Activated CD4-positive, alpha-beta T cell treated with anti-CD3 and anti-CD28 coated beads, Interleukin-2, Interleukin-6, amounts not matched to agents 100 ng/mL and 50 ng/mL, durations not matched to agents 16 hours and 8 hours (primary cell): ENCODE measurements at regions not wholly inside any gene's neighbourhood (a gene's known extent, or its start where the extent isn't known, plus 50 kb on each side); places are given as distances from the start of the nearest gene placed in this dataset.

Experiments used
- DNase-seq: peaks from one replicate; pipeline ENCODE4 v3.0.0-alpha.2; 2020

DNA sequence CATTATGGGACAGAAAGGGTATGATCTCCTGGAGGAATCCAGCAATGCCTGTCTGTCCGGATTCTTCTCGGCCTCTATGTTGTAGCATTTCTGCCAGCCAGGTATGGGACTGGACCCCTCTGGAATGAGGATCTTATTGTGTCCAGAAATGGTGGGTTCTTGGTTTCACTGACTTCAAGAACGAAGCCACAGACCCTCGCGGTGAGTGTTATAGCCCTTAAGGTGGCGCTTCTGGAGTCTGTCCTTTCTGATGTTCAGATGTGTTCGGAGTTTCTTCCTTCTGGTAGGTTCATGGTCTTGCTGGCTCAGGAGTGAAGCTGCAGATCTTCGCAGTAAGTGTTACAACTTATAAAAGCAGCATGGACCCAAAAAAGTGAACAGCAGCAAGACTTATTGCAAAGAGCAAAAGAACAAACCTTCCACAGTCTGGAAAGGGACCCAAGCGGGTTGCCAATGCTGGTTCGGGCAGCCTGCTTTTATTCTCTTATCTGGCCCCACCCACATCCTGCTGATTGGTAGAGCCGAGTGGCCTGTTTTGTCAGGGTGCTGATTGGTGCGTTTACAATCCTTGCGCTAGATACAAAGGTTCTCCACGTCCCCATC lies 62.3 kb upstream of the IER3 start:
- no peak for DNase-seq

DNA sequence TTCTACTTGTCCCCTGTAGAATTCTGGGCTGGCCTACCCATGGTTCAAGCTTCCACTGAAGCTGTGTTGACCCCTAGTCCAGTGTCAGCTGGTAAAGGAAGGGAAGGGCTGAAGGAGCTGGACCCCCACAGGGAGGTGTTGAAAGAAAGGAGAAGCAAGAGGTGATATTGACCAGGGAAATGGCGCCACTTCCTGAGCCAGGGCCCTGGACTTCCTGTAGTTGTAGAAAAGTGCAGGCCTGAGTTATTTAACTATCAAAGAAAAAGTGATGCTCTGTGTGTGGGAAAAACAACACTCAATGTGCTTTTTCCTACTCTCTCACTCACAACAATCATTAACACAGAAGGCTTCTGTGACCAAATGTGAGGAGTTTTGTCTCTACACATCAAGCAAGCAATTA lies 60.0 kb upstream of the IER3 start:
- no peak for DNase-seq

GRCh38 chr6:30802731-30803130 lies 58.4 kb upstream of the IER3 start:
- DNase-seq: no peak

DNA sequence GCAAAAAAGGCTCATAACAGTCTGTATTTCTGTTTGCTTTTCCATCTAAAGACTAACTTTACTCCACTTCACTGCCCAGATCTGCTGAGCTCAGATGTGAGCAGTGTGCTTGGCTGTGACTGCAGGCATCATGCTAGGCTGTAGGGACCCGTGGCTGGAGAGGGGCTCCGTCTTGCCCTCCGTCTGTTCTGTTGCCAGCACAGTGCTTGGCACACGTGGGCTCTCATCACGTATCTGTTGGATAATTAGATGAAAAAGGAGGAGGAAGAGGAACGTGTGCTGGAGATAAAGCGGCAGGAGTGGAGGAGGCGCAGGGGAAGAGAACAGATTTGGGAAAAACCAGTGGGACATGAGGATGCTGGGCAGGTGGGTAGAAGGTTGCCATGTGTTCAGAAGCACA lies 57.6 kb upstream of the IER3 start:
- no peak for DNase-seq

DNA sequence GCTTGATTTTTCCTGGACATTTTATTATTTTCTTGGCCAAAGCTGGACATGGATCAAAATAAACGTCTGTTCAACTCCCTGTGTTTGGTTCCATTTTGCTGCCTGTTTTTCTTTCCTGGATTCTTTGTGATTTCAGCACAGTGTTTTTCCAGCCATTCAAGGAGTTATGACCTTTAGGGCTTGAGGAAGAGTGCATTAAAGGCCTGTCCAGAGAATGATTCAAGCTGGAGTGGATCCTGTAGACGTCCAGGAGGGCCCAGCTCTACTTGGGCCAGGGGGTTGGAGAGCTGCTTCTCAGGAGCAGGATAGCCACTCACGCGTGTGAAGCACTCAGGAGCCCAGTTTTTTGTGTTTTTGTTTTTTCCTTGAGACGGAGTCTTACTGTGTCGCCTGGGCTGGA lies 56.5 kb upstream of the IER3 start:
- no peak for DNase-seq

DNA sequence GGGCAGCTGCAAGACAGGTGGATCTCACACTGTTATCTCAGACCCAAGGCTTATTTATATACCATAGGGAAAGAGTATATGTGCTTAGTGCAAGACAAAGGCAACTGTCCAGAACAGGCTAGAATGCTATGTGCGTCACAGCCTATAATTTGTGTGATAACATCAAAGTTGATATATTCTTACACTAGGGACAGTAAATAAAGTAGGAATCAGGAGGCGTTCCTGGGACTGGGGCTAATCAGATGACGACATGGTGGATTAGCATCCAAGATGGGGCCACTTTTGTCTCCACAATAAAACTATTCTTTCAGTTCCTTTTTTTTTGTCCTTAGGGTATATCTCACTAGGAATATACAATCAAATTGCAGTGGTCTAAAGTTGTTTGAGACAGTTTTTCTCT lies 54.9 kb upstream of the IER3 start:
- DNase-seq: no peak

GRCh38 chr6:30798494-30798893 lies 54.1 kb upstream of the IER3 start:
- no peak for DNase-seq

GRCh38 chr6:30795549-30796293 lies 51.4 kb upstream of the IER3 start:
- no peak for DNase-seq
